ENCODE measurements at regions not wholly inside any gene's neighbourhood (a gene's known extent, or its start where the extent isn't known, plus 50 kb on each side); places are given as distances from the start of the nearest gene placed in this dataset.

- WGBS, 2 experiments (ENCODE audit: insufficient coverage in 1 of 2, insufficient read length in 1 of 2) = 86% methylated on average over 1 of the region's 1 CpG; no CpG with 5 or more reads in 1 of the 2 experiments
- Histone ChIP-seq H3K9me3 (ENCODE audit: control insufficient read depth, low read length) (no peaks in the 10 kb centered on the region), H3K4me1 (ENCODE audit: control insufficient read depth, insufficient read depth, low read length) (no peaks in the 10 kb centered on the region), H3K27me3 (ENCODE audit: control insufficient read depth, insufficient read depth, low read length, poor library complexity, severe bottlenecking) (no peaks in the 10 kb centered on the region), H3K36me3 (ENCODE audit: control insufficient read depth, insufficient read depth, low read length) (no peaks in the 10 kb centered on the region), H3K27ac (ENCODE audit: low read depth, low read length) (no peak overlapping the region), H3K4me3 (ENCODE audit: low read length) (no peak overlapping the region), H3K9ac (ENCODE audit: extremely low read depth, low read length, poor library complexity, severe bottlenecking) (no peak overlapping the region)
- TF ChIP-seq CTCF (conservative IDR thresholded peaks at IDR 0.05) = no peak
- DNase-seq = no peak
- H3K4me3 Mint-ChIP-seq = no peak overlapping the region
- peaks cover 6% of the 10 kb centered on the region for H3K27me3 Mint-ChIP-seq (ENCODE audit: insufficient read depth)
- no peak overlapping the region for H3K27ac Mint-ChIP-seq
- no peaks in the 10 kb centered on the region for H3K4me1 Mint-ChIP-seq
- H3K9me3 Mint-ChIP-seq = no peaks in the 10 kb centered on the region
- no peaks in the 10 kb centered on the region for H3K36me3 Mint-ChIP-seq (ENCODE audit: low read depth)
Measured at GRCh38 chr11:79535606-79536005, 94.8 kb upstream of the TENM4 start.

GRCh38 chr11:79525257-79525656, 84.4 kb upstream of the TENM4 start:
- H3K36me3 Mint-ChIP-seq (ENCODE audit: low read depth) = no peaks in the 10 kb centered on the region

GRCh38 chr11:79522626-79523025, 81.8 kb upstream of the TENM4 start:
- no peaks in the 10 kb centered on the region for H3K9me3 ChIP-seq (ENCODE audit: control insufficient read depth, low read length)
- H3K4me3 ChIP-seq (ENCODE audit: low read length) = no peak overlapping the region
- H3K9ac ChIP-seq (ENCODE audit: extremely low read depth, low read length, poor library complexity, severe bottlenecking) = no peak overlapping the region
- no peak overlapping the region for H3K27ac ChIP-seq (ENCODE audit: low read depth, low read length)
- H3K36me3 ChIP-seq (ENCODE audit: control insufficient read depth, insufficient read depth, low read length) = no peaks in the 10 kb centered on the region
- no peaks in the 10 kb centered on the region for H3K4me1 ChIP-seq (ENCODE audit: control insufficient read depth, insufficient read depth, low read length)
- TF ChIP-seq CTCF (conservative IDR thresholded peaks at IDR 0.05) = no peak
- Mint-ChIP-seq H3K27ac (no peak overlapping the region), H3K4me1 (peaks cover 9% of the 10 kb centered on the region), H3K36me3 (ENCODE audit: low read depth) (no peaks in the 10 kb centered on the region), H3K9me3 (no peaks in the 10 kb centered on the region), H3K27me3 (ENCODE audit: insufficient read depth) (no peaks in the 10 kb centered on the region), H3K4me3 (no peak overlapping the region)
- no peaks in the 10 kb centered on the region for H3K27me3 ChIP-seq (ENCODE audit: control insufficient read depth, insufficient read depth, low read length, poor library complexity, severe bottlenecking)
- DNase-seq = no peak
- WGBS, 2 experiments (ENCODE audit: insufficient coverage in 1 of 2, insufficient read length in 1 of 2) = 87 to 89% methylated on average over 1 of the region's 1 CpG

More at GRCh38 chr11:79525257-79525656, 84.4 kb upstream of the TENM4 start:
- Histone ChIP-seq H3K9ac (ENCODE audit: extremely low read depth, low read length, poor library complexity, severe bottlenecking) (no peak overlapping the region), H3K4me1 (ENCODE audit: control insufficient read depth, insufficient read depth, low read length) (no peaks in the 10 kb centered on the region), H3K27ac (ENCODE audit: low read depth, low read length) (no peak overlapping the region), H3K27me3 (ENCODE audit: control insufficient read depth, insufficient read depth, low read length, poor library complexity, severe bottlenecking) (no peaks in the 10 kb centered on the region), H3K9me3 (ENCODE audit: control insufficient read depth, low read length) (no peaks in the 10 kb centered on the region), H3K4me3 (ENCODE audit: low read length) (no peak overlapping the region), H3K36me3 (ENCODE audit: control insufficient read depth, insufficient read depth, low read length) (no peaks in the 10 kb centered on the region)
- DNase-seq = no peak
- Mint-ChIP-seq H3K4me3 (no peak overlapping the region), H3K27me3 (ENCODE audit: insufficient read depth) (no peaks in the 10 kb centered on the region), H3K27ac (no peak overlapping the region), H3K4me1 (peaks cover 8% of the 10 kb centered on the region), H3K9me3 (no peaks in the 10 kb centered on the region)
- TF ChIP-seq CTCF (conservative IDR thresholded peaks at IDR 0.05) = no peak

Measured in endodermal cell (in vitro differentiated cells).